ENCODE measurements at regions not wholly inside any gene's neighbourhood (a gene's known extent, or its start where the extent isn't known, plus 50 kb on each side); places are given as distances from the start of the nearest gene placed in this dataset.

DNA sequence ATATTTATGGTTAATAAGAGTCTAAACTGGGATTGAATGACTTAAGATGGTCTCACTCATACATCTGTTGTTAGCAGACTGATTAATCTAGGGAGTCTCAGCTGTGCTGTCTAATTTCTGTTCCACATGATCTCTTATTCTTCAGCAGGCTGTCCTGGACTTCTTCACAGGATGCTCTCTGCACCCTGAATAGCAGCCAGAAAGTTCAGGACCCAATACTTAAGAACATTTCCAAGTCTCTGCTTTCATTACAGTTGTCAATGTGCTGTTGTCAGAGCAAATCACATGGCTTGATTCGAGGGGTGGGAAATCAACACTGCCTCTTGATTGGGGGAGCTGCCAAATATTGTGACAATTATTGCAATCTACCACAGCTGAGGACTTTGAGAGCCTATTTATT is 627.1 kb upstream of the SLC8A1 start:
- no peak for DNase-seq

DNA sequence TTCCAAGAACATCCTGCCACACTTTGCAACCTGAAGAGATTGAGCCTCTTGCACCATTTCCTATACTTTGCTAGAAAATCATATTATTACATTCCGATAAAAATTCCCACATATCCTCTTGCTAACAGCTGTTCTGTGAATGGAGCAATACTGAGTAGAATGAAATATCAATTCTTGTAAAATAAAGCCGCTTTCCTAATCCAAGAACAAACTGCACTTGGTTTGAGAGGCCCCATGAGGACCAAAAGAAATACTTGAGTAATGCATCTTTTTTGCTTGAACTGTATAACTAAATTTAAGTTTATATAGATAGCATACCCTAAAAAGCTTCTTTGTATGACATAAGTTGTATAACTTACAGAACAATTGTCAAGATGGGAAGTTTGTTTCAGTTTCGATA is 632.4 kb upstream of the SLC8A1 start:
- no peak for DNase-seq

DNA sequence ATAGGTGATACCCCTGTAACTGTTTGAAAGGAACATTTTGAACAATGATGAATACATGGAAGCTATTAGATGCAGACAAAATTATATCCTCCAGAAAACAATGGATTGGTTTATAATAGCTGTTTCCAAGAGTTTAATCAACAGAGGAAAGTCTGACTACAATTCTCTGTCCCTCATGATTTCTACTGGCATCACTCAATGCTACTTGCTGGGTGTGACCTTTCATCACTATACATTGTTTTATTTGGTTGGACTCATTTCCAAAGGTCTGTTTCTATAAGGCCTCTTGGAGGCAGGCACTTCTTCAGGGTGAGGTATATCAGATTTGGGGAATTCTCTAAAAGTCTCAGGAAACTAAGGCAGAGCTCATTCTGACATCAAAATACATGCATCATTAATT is 636.1 kb upstream of the SLC8A1 start:
- DNase-seq: no peak

DNA sequence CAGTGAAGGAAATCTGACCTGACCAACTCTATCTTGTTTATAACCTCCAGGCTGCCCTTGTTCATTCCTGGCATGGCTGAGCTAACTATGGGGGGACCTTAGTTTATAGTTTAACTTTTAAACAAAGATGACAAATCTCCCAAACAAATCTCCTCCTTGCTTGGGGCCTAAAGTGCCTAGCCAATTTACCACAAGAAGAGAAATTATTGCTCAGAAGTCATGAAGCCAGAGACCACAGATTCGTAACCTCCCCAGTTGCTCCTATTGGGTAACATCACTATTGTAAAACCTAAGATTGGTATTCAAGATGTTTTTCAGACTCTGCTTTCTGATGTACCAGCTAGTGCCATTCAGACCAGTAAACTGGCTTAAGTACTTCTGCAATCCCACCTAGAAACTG is 649.4 kb upstream of the SLC8A1 start:
- no peak for DNase-seq

DNA sequence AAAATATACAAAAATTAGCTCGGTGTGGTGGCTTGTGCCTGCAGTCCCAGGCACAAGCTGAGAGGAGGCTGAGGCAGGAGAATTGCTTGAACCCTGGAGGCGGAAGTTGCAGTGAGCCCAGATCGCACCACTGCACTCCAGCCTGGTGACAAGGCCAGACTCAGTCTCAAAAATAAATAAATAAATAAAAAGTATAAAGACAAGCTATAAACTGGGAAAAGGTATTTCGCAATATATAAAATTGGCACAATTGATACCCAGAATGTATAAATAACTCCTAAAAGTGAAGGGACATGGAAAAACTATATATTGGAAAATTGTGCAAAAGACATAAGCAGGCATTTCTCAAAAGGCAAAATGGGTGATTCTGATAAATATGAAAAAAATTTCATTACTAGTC is 657.9 kb upstream of the SLC8A1 start:
- no peak for DNase-seq

DNA sequence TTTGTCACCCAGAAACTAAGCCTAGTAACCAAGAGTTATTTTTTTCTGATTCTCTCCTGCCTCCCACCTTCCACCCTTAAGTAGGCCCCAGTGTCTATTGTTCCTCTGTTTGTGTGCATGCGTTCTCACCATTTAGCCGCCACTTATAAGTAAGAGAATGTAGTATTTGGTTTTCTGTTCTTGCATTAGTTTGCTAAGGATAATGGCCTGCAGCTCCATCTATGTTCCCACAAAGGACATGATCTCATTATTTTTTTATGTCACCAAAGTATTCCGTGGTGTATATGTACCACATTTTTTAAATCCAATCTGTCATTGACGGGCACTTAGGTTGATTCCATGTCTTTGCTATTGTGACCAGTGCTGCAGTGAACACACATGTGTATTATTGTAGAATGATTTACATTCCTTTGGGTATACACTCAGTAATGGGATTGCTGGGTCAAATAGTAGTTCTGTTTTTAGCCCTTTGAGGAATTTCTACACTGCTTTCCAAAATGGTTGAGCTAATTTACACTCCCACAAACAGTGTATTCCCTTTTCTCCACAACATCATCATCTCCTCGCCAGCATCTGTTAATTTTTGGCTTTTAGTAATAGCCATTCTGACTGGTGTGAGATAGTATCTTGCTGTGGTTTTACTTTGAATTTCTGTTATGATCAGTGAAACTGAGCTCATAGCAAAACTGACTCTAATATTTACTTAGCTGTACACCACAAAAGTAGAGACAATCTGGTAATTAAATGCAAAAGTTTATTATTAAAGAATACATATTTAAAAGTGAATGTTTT is 660.1 kb upstream of the SLC8A1 start:
- no peak for DNase-seq

DNA sequence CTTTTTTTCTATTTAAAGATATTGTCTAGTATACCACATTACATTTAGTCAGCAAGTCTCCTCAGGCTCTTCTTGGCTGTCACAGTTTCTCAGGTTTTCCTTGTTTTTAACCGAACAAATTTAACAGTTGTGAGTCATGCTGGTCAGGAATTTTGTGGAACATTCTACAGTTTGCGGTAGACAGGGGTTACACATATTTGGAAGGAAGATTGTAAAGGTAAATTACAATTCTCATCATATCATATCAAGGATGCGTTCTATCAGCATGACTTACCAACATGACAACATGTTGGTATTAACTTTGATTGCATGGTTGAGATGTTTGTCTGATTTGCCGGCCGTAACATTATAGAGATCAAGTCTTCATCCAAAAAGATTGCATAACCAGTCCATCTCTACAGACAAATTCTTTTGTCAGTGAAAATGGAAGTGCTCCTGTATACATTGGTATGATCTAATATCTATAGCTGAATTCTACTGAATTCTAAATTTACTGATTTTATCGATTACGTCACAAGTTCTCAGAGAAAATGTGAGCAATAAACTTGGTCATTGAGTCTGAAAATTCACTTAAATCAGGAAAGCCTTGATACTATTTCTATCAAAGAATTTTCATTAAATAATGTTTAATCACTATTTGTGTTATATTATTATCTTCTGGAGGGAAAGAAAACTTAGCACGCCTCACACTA is 664.4 kb upstream of the SLC8A1 start:
- DNase-seq: no peak

DNA sequence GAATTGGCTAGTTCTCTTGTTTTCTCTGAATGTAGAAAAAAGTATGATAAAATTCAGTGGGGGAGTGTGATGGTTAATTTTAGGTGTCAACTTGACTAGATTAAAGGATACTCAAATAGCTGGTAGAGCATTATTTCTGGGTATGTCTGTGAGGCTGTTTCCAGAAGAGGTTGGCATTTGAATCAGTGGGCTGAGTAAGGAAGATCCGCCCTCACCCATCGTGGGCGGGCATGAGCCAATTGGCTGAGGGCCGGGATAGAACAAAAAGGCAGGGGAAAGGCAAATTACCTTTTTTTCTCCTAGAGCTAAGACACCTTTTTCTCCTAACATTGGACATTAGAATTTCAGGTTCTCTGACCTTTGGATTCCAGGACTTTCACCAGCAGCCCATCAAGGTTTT is 667.6 kb upstream of the SLC8A1 start:
- no peak for DNase-seq

DNA sequence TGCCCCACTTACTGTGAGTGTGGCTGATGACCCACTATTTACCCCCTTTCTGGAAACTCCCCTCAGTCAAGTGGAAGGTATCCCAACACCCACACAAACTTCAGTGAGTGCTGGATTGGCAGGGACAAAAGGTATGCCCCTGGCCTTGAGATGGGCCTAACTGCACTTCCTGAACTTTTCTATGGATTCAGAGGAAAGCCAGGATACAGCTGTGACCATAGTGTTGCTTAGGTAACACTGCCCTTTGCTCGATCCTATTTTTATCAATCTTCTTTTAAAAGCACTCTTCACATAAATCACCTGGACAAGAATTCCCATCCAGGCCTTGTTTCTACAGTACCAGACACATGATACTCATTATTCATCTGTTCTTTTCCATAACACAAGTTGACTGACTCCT is 671.5 kb upstream of the SLC8A1 start:
- no peak for DNase-seq

DNA sequence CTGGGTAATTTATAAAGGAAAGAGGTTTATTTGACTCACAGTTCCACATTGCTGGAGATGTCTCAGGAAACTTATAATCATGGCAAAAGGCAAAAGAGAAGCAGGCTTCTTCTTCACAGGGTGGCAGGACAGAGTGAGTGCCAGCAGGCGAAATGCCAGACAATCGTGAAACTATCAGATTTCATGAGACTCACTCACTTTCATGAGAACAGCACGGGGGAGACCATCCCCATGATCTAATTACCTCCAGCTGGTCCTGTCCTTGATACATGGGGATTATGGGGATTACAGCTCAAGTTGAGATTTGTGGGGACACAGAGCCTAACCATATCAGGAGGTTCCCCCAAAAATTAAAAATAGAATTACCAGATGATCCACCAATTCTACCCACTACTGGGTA is 675.5 kb upstream of the SLC8A1 start:
- DNase-seq: no peak

DNA sequence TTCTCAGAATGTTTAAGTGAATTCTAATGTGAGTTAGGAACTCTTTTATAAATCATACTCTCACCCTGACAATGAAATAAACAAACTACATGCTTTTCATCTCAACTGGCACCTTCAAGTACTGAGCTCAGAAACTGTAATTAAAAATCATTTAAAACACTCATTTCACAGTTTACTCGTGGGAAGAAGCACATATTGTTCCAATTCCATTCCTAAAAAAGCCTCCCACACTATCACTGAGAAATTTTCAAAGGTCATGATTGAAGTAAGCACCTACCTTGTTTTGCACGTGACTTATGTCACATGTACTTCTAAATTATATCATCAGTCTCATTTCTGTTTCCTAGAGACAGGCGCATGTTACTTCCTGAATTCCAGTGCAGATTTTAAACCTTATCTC is 678.1 kb upstream of the SLC8A1 start:
- no peak for DNase-seq

DNA sequence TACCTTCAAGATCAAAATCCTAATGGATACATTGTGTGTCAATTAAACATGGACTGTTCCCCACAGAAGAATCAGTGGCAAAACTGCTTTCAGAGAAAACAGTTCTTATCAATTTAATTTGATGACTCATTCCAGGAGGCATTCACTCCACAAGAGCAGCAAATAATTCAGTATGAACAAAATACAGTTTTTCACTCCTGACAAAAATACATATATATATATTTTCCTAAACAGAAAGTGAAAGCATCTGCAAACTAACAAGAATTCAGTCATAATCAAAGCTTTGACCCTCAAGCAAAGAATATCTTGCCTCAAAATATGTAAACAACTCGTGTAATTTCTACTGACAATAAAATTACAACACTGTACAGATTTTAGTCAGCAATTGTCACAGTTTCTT is 685.1 kb upstream of the SLC8A1 start:
- DNase-seq: no peak

DNA sequence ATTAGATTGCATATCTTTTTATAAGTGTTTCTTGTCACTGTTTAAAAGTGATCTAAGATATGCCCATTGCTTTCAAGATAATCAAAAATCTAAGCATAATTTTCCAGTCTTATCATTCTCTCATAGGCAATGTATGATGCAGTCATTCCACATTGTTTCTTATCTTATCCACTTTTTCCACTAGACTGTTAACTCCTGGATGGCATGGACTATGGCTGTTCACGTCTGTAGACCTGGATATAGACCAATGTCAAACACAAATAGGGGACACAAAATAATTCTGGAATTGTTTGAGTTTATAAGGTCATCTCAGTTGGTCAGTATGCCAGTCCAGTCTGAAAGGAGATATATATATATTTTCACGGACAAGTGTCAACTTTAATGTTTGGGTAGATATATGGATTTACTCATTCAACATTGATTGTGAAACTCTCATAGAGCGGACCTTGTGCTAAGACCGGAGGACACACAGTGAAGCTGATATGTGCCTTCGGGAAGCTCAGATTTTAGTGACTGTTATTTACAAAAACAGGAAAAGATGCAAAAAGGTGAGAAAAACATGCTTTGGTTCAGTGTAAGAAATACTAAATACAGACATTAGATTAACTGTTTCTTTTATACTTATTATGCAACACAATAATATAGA is 689.4 kb upstream of the SLC8A1 start:
- no peak for DNase-seq

DNA sequence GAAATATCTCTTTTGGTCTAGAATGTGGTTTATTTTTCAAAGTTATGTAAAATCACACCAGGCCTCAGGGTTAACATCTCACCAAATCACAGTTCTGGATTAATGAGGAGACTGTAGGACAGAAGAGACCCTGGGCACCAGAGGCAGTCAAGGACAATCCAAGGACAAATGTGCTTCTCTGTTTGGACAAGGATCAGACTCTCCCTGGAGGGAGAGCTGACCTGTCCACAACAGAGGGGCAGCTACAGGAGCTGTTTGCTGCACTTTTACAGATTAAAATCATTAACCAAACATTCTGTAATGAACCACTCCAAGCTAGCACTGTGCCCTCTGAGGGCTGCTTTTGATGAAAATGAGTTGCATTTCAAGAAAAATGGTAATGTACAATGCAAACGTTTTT is 690.6 kb upstream of the SLC8A1 start:
- DNase-seq: no peak

DNA sequence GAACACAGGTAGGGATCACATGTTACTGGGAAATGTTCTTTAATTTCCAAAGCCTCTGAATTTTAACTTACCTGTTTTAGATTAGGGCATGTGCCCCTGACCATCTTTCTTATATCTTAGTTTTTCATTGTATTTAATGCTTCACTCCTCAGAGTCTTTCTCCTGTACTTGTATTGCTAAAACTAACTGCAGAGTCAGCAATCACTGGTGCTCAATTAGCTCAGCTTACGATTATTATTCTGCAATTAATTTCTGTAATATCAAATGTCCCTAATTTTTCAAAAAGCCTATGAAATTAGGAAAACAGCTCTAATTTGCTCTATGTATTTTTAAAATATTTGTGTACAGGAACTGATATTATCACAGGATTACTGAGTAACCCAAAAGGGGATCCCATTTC is 693.2 kb upstream of the SLC8A1 start:
- DNase-seq: no peak

DNA sequence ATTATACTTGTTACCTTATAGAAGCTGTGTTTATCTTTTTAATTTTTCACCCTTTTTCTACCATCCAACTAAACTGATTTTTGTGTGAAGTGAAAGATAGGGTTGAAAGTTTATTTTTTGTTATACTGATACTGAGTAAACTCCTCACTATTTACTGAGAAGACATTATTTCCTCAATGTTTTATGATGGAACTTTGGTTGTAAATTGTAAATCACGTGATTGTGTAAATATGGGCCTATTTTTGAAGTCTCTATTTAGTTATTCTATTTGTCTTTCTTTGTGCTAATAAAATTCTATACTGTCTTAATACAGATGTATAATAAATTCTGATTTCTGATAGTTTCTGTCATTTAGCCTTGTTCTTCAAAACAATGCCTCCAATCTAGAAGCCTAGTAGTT is 697.2 kb upstream of the SLC8A1 start:
- DNase-seq: no peak

DNA sequence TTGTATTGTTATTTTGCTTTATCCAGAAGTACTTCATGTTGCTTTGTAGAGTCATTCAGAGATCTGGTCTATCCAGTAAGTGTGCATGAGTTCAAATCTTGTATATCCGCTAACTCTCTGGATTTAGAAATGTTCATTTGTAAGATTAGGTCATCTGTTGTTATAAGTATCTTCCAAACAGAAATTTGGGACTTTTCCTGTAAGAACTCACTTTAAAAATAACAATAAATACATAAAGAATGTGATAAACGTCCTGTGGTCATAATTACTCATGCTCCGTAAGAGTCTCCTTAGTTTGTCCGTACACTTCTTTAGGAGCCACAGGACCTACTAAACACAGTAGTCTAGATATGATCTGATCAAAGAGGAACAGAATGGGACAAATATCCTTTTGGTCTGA is 699.9 kb upstream of the SLC8A1 start:
- DNase-seq: no peak

DNA sequence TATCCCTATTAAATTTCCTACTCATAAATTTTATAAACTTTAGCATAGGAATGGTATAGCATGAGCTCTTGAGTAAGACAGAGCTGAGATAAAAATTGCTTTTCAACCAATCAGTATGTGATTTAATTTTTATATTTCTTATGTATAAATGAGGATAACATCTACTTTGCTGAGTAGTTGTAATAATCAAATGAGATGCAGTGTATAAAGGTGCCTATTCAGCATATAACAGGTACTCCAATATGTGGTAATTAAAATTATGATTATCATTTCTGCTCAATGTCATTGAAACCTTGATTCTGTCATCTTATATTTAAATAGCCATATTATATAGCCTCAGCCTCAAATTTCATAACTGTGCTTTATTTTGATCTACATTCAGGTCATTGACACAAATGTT is 700.4 kb upstream of the SLC8A1 start:
- no peak for DNase-seq

DNA sequence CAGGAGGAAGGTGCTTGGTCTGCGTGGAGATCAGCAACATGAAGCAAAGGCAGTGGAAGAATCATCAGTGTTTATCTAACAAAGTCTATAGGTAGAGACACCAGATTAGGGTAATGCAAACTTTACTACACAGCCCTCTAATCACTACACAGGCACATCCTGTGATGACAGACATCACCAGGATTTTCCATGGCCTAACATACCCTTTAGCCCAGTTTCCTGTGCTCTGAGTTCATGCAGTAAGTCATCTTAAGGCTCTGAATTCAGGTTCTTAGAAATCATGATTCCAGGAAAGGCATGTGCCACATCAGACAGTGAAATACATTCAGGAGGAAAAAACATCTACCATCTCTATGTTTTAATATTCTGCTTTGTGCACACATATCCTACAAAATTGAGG is 708.5 kb upstream of the SLC8A1 start:
- DNase-seq: no peak

DNA sequence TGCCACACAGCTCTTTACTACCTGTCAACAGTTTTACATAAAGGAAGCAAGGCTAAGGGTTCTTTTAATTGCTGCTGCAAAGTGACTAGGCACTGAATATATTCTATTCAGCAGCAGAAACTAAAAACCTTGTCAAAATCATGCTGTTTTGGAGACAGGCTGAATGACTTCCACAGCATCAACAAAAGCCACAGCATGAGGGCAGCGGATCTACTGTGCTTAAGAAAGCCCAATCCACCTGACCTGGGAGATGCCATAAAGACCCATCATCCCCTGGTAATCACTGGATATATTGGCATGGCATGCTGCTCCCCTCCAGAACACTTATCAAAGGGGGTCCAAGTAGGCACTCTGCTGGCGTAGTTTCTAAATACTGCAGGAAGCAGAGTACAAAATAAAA is 715.1 kb upstream of the SLC8A1 start:
- no peak for DNase-seq

DNA sequence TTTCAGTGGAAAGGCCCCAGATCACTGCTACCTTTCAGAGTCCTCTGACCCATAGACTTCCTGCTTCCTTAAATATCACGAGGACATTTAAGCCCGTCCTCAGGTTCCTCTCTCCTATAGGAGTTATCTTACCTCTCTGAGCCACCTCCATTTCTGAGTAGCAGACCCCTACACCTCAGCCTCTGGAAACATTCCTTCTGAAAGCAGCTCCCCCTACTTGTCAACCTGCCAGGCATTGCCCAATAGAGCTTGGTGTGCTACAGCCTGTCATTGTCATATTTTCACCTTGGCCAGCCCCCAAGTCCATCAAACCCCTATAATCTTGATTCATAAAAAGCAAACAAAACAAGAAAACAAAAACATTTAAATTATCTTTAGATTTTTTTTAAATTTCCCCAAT is 717.9 kb upstream of the SLC8A1 start:
- DNase-seq: no peak

DNA sequence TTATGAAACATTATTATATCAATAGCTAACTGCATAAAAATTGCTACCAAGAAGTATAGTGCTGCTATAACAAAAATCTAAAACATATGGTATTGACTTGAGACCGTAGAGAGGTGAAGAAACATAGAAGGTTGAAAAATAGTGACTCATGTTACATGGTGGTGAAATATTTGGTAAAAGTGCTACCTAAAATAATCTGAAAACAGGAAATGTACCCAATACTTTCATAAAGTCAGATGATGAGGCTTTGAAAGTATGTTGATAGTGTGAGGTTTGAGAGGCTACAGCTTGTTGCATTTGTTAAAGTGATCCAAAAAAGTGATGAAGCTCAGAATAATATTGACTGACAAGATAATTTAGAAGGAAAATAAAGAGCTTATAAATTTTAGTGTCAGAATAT is 718.7 kb upstream of the SLC8A1 start:
- DNase-seq: no peak

DNA sequence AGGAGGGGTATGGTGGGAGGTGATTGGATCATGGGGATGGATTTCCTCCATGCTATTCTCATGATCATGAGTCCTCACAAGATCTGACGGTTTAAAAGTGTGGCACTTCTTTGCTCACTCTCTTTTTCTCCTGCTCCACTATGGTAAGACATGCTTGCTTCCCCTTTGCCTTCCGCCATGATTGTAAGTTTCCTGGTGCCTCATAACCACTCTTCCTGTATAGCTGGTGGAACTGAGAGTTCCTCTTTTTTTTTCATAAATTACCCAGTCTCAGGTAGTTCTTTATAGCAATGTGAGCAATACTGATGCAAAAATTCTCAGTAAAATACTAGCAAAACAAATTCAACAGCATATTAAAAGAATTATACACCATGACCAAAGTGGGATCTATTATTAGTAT is 728.5 kb upstream of the SLC8A1 start:
- no peak for DNase-seq

DNA sequence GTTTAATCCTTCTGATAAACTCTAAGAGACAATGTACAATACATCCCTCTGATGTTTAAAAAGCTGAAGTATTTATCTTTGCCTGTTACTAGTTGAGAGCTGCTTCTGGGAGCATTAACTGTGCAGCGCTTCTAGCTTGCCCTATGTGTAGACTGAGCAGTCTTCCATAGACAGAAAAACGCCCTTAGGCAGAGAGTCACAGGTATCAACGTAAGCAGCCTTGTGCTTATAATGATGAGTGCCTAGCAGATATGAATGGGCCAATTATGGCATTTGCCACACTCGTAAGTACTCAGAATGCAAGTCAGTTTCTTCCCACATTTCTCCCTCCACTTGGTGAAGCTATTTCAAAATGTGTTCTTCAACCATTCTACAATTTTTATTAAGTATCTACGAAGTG is 731.1 kb upstream of the SLC8A1 start:
- no peak for DNase-seq
